ENCODE measurements at regions not wholly inside any gene's neighbourhood (a gene's known extent, or its start where the extent isn't known, plus 50 kb on each side); places are given as distances from the start of the nearest gene placed in this dataset.

DNA sequence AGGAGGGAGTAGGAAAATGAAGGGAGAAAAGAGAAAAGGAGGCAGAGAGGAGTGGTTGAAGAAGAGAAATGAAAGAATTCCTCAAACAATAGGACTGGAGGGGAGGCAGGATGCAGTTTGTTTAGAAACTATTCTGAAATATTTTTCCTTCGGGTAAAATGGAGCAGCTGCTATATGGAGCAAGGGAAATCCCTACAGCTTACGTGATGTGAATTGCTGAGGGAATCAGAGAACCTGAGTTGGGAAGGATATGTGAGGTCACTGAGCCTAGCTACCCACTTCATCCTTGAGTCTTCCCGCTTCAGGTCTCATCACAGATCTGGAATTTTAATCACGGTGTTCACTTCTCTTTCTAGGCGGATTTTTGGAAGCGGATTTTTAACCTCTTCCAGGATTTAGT lies 204.3 kb downstream of the ERCC6L2 start:
- H3K9ac ChIP-seq (ENCODE audit: low read depth, low read length): no peak overlapping the region
- H3K27ac ChIP-seq (ENCODE audit: low read length): no peak overlapping the region
- no peaks in the 10 kb centered on the region for H3K9me3 ChIP-seq (ENCODE audit: insufficient read depth, low read length, severe bottlenecking)
- no peak overlapping the region for H3K4me3 ChIP-seq (ENCODE audit: low read depth in 1 of 2, low read length in 2 of 2)
- H2AFZ ChIP-seq (ENCODE audit: low read depth, low read length): no peak overlapping the region
- H3K4me2 ChIP-seq (ENCODE audit: insufficient read depth, low read length): no peak overlapping the region
- no peaks in the 10 kb centered on the region for H3K36me3 ChIP-seq (ENCODE audit: insufficient read depth, low read length)
- H3K4me1 ChIP-seq (ENCODE audit: insufficient read depth, low read length): no peaks in the 10 kb centered on the region
- TF ChIP-seq EZH2 (IDR thresholded peaks at IDR 0.05; ENCODE audit: borderline replicate concordance, low read depth, low read length, severe bottlenecking): no peak
- TF ChIP-seq, protein P1, sequence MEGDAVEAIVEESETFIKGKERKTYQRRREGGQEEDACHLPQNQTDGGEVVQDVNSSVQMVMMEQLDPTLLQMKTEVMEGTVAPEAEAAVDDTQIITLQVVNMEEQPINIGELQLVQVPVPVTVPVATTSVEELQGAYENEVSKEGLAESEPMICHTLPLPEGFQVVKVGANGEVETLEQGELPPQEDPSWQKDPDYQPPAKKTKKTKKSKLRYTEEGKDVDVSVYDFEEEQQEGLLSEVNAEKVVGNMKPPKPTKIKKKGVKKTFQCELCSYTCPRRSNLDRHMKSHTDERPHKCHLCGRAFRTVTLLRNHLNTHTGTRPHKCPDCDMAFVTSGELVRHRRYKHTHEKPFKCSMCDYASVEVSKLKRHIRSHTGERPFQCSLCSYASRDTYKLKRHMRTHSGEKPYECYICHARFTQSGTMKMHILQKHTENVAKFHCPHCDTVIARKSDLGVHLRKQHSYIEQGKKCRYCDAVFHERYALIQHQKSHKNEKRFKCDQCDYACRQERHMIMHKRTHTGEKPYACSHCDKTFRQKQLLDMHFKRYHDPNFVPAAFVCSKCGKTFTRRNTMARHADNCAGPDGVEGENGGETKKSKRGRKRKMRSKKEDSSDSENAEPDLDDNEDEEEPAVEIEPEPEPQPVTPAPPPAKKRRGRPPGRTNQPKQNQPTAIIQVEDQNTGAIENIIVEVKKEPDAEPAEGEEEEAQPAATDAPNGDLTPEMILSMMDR (IDR thresholded peaks at IDR 0.05; ENCODE audit: borderline replicate concordance, extremely low read depth, low read length, poor library complexity, severe bottlenecking): no peak
- DNase-seq (no peak), ATAC-seq (ENCODE audit: insufficient read depth, low read depth) (no peak)
- H3K27me3 ChIP-seq (ENCODE audit: insufficient read depth, low read length, poor library complexity): no peaks in the 10 kb centered on the region
- H4K20me1 ChIP-seq (ENCODE audit: insufficient read depth, low read length): no peaks in the 10 kb centered on the region
- H3K79me2 ChIP-seq (ENCODE audit: insufficient read depth, low read length): no peaks in the 10 kb centered on the region

DNA sequence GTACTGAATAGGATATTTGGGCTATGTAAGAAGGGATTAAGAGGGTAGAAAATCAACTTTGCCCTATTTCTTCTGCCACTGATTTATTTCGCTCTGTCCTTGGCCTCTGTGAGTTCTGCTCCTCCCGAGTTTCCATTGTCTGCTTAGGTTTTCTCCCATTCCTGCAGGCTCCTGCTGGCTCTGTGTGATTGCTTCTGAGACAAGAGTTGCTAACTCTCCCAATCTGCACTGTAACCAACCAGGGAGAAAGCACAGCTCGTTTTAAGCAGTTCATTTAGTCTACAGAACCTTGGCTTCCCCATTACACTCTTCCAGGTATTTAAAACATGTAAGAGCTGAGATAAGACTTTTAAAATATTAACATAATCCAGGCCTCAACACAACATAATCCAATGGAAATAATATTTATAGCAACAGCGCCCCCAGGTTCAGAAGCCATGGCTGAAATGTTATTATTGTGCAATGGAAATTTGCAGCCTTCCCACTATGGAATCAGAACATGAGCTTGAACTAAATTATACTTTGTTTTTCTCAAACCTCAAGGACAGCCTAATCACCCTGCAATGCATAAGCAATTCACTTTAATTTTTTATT lies 203.5 kb downstream of the ERCC6L2 start:
- H2AFZ ChIP-seq (ENCODE audit: low read depth, low read length): no peak overlapping the region
- H3K4me3 ChIP-seq (ENCODE audit: low read depth in 1 of 2, low read length in 2 of 2): no peak overlapping the region
- ATAC-seq (ENCODE audit: insufficient read depth, low read depth) (no peak), DNase-seq (no peak)
- no peaks in the 10 kb centered on the region for H3K4me1 ChIP-seq (ENCODE audit: insufficient read depth, low read length)
- H3K27ac ChIP-seq (ENCODE audit: low read length): no peak overlapping the region
- no peak overlapping the region for H3K9ac ChIP-seq (ENCODE audit: low read depth, low read length)
- no peaks in the 10 kb centered on the region for H3K9me3 ChIP-seq (ENCODE audit: insufficient read depth, low read length, severe bottlenecking)
- H3K27me3 ChIP-seq (ENCODE audit: insufficient read depth, low read length, poor library complexity): no peaks in the 10 kb centered on the region
- H3K79me2 ChIP-seq (ENCODE audit: insufficient read depth, low read length): no peaks in the 10 kb centered on the region
- TF ChIP-seq, protein P1 (IDR thresholded peaks at IDR 0.05; ENCODE audit: borderline replicate concordance, extremely low read depth, low read length, poor library complexity, severe bottlenecking): no peak
- no peak for TF ChIP-seq EZH2 (IDR thresholded peaks at IDR 0.05; ENCODE audit: borderline replicate concordance, low read depth, low read length, severe bottlenecking)
- H3K36me3 ChIP-seq (ENCODE audit: insufficient read depth, low read length): no peaks in the 10 kb centered on the region
- no peak overlapping the region for H3K4me2 ChIP-seq (ENCODE audit: insufficient read depth, low read length)
- H4K20me1 ChIP-seq (ENCODE audit: insufficient read depth, low read length): no peaks in the 10 kb centered on the region

DNA sequence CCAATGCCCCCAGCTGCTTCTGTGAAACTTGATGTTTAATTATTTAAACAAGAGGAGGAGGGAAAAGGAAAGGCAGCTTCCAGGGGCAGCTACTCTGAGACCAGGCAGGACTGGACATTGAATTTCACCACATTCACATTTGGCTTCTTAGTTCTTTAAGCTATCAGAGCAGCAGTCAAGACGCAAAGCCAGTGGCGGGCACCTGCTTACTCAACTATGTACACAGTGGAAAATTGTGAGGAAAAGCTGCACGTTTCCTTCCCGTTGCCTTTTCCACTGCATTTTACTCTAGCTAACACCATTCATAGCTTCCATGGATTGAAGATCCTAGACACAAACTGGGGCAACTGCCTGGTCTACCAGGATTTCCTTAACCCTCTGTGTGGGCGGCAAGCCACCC lies 200.3 kb downstream of the ERCC6L2 start:
- TF ChIP-seq, protein P1 (IDR thresholded peaks at IDR 0.05; ENCODE audit: borderline replicate concordance, extremely low read depth, low read length, poor library complexity, severe bottlenecking): no peak
- TF ChIP-seq EZH2 (IDR thresholded peaks at IDR 0.05; ENCODE audit: borderline replicate concordance, low read depth, low read length, severe bottlenecking): no peak
- H2AFZ ChIP-seq (ENCODE audit: low read depth, low read length): no peak overlapping the region
- no peak overlapping the region for H3K27ac ChIP-seq (ENCODE audit: low read length)
- no peak for DNase-seq
- no peaks in the 10 kb centered on the region for H4K20me1 ChIP-seq (ENCODE audit: insufficient read depth, low read length)
- H3K9ac ChIP-seq (ENCODE audit: low read depth, low read length): no peak overlapping the region
- H3K79me2 ChIP-seq (ENCODE audit: insufficient read depth, low read length): no peaks in the 10 kb centered on the region
- ATAC-seq (ENCODE audit: insufficient read depth, low read depth): no peak
- no peaks in the 10 kb centered on the region for H3K36me3 ChIP-seq (ENCODE audit: insufficient read depth, low read length)
- no peak overlapping the region for H3K4me3 ChIP-seq (ENCODE audit: low read depth in 1 of 2, low read length in 2 of 2)
- H3K4me2 ChIP-seq (ENCODE audit: insufficient read depth, low read length): no peak overlapping the region
- no peaks in the 10 kb centered on the region for H3K4me1 ChIP-seq (ENCODE audit: insufficient read depth, low read length)
- H3K27me3 ChIP-seq (ENCODE audit: insufficient read depth, low read length, poor library complexity): no peaks in the 10 kb centered on the region
- no peaks in the 10 kb centered on the region for H3K9me3 ChIP-seq (ENCODE audit: insufficient read depth, low read length, severe bottlenecking)

DNA sequence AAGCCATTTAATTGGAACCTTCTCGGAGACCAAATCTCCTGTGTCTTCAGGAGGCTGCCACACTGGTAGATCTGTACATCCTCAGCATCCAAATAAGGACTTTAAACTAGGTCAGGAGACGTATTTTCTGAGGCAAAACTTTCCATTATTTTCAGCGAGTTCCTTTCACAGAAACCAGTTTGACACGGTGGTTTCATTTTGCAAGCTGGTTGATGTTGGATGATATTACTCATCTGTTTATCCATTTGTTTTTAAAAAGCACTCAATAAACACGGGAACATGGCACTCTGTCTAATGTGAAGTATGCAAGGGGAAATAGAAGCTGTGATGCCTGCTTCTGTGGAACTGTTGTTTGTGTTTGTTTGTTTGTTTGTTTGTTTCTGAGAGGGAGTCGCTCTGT lies 199.6 kb downstream of the ERCC6L2 start:
- H3K4me1 ChIP-seq (ENCODE audit: insufficient read depth, low read length): no peaks in the 10 kb centered on the region
- no peak overlapping the region for H3K27ac ChIP-seq (ENCODE audit: low read length)
- H3K27me3 ChIP-seq (ENCODE audit: insufficient read depth, low read length, poor library complexity): no peaks in the 10 kb centered on the region
- H3K9ac ChIP-seq (ENCODE audit: low read depth, low read length): no peak overlapping the region
- DNase-seq (no peak), ATAC-seq (ENCODE audit: insufficient read depth, low read depth) (no peak)
- H3K9me3 ChIP-seq (ENCODE audit: insufficient read depth, low read length, severe bottlenecking): no peaks in the 10 kb centered on the region
- no peaks in the 10 kb centered on the region for H4K20me1 ChIP-seq (ENCODE audit: insufficient read depth, low read length)
- no peak overlapping the region for H2AFZ ChIP-seq (ENCODE audit: low read depth, low read length)
- H3K4me2 ChIP-seq (ENCODE audit: insufficient read depth, low read length): no peak overlapping the region
- no peaks in the 10 kb centered on the region for H3K36me3 ChIP-seq (ENCODE audit: insufficient read depth, low read length)
- H3K4me3 ChIP-seq (ENCODE audit: low read depth in 1 of 2, low read length in 2 of 2): no peak overlapping the region
- no peak for TF ChIP-seq EZH2 (IDR thresholded peaks at IDR 0.05; ENCODE audit: borderline replicate concordance, low read depth, low read length, severe bottlenecking)
- TF ChIP-seq, protein P1 (IDR thresholded peaks at IDR 0.05; ENCODE audit: borderline replicate concordance, extremely low read depth, low read length, poor library complexity, severe bottlenecking): no peak
- H3K79me2 ChIP-seq (ENCODE audit: insufficient read depth, low read length): no peaks in the 10 kb centered on the region

Data from DND-41 (cell line).